Neuronal stem cell (in vitro differentiated cells): ENCODE measurements at regions not wholly inside any gene's neighbourhood (a gene's known extent, or its start where the extent isn't known, plus 50 kb on each side); places are given as distances from the start of the nearest gene placed in this dataset.

Experiments used
- DNase-seq: peaks from one replicate; pipeline ENCODE4 v3.0.0-alpha.2; 2013; ENCODE audit warnings: low spot score
- H2AFZ ChIP-seq: one replicate; pipeline ENCODE4 v1.6.1; 2013; ENCODE audit warnings: mild to moderate bottlenecking, low read length, inconsistent platforms
- H2AK5ac ChIP-seq: 2 replicates; pipeline ENCODE4 v1.6.1; 2013; ENCODE audit warnings: low read depth, mild to moderate bottlenecking, inconsistent platforms, low read length, moderate library complexity, mixed read lengths
- H2BK120ac ChIP-seq: 2 replicates; pipeline ENCODE4 v1.6.1; 2013; ENCODE audit warnings: low read depth, mild to moderate bottlenecking, inconsistent platforms, low read length, moderate library complexity, mixed read lengths
- H2BK12ac ChIP-seq: one replicate; pipeline ENCODE4 v1.6.1; 2013; ENCODE audit warnings: low read length, inconsistent platforms
- H2BK15ac ChIP-seq: 2 replicates; pipeline ENCODE4 v1.6.1; 2013; ENCODE audit warnings: mild to moderate bottlenecking, low read length, inconsistent platforms, mixed read lengths
- H2BK5ac ChIP-seq: one replicate; pipeline ENCODE4 v1.6.1; 2013; ENCODE audit warnings: inconsistent platforms, mild to moderate bottlenecking, low read length, moderate library complexity
- H3K14ac ChIP-seq: one replicate; pipeline ENCODE4 v1.6.1; 2013; ENCODE audit warnings: low read length, inconsistent platforms
- H3K18ac ChIP-seq: 2 replicates; pipeline ENCODE4 v1.6.1; 2013; ENCODE audit warnings: low read length, inconsistent platforms
- H3K23ac ChIP-seq: 2 replicates; pipeline ENCODE4 v1.6.1; 2013; ENCODE audit warnings: low read depth, mild to moderate bottlenecking, mixed read lengths, low read length, inconsistent platforms; ENCODE audit not compliant: poor library complexity
- H3K27ac ChIP-seq: replicated peaks from 3 replicates; pipeline ENCODE4 v1.5.1; 2013; ENCODE audit warnings: low read length, inconsistent platforms
- H3K27me3 ChIP-seq, 3 experiments: 2 replicates each; pipeline ENCODE4 v1.6.1; 2013; ENCODE audit warnings: low read length in 3 of 3, mild to moderate bottlenecking in 2 of 3, inconsistent platforms in 1 of 3, low read depth in 1 of 3, mixed read lengths in 1 of 3, moderate library complexity in 1 of 3; ENCODE audit not compliant: control insufficient read depth in 3 of 3, insufficient read depth in 3 of 3
- H3K36me3 ChIP-seq, 2 donors: replicated peaks in 1 of 2; 2 replicates each; pipeline ENCODE4 v1.6.1; 2013; ENCODE audit warnings: low read length in 2 of 2; ENCODE audit not compliant: control insufficient read depth in 2 of 2, insufficient read depth in 2 of 2
- H3K4ac ChIP-seq: 2 replicates; pipeline ENCODE4 v1.6.1; 2013; ENCODE audit warnings: inconsistent platforms, mild to moderate bottlenecking, low read length, moderate library complexity
- H3K4me1 ChIP-seq, 2 donors: 1 replicate in 1 of 2; 2 replicates in 1 of 2; pipeline ENCODE4 v1.6.1; 2013; ENCODE audit warnings: low read length in 2 of 2, low read depth in 1 of 2; ENCODE audit not compliant: control insufficient read depth in 2 of 2, insufficient read depth in 1 of 2
- H3K4me2 ChIP-seq: one replicate; pipeline ENCODE4 v1.6.1; 2013; ENCODE audit warnings: mild to moderate bottlenecking, low read length, inconsistent platforms; ENCODE audit not compliant: insufficient read depth, poor library complexity, severe bottlenecking
- H3K4me3 ChIP-seq, 2 donors: 2 replicates each; pipeline ENCODE4 v1.5.1; 2013; ENCODE audit warnings: low read length in 2 of 2, mild to moderate bottlenecking in 2 of 2, inconsistent platforms in 1 of 2, moderate library complexity in 1 of 2
- H3K79me1 ChIP-seq: one replicate; pipeline ENCODE4 v1.6.1; 2013; ENCODE audit warnings: low read depth, mild to moderate bottlenecking, inconsistent platforms, low read length, moderate library complexity
- H3K9ac ChIP-seq: one replicate; pipeline ENCODE4 v1.6.1; 2013; ENCODE audit warnings: mild to moderate bottlenecking, low read depth, low read length, inconsistent platforms; ENCODE audit not compliant: poor library complexity
- H3K9me3 ChIP-seq, 2 donors: replicated peaks in 1 of 2; 2 replicates each; pipeline versions ENCODE3 to v1.6.1; 2013; ENCODE audit warnings: low read length in 2 of 2, mild to moderate bottlenecking in 2 of 2, inconsistent platforms in 1 of 2, low read depth in 1 of 2, mixed read lengths in 1 of 2, moderate library complexity in 1 of 2; ENCODE audit not compliant: control insufficient read depth in 2 of 2, insufficient read depth in 1 of 2
- H4K8ac ChIP-seq: one replicate; pipeline ENCODE4 v1.6.1; 2013; ENCODE audit warnings: low read depth, mild to moderate bottlenecking, inconsistent platforms, low read length, moderate library complexity
- H4K91ac ChIP-seq: one replicate; pipeline ENCODE4 v1.6.1; 2013; ENCODE audit warnings: low read length, low read depth, mild to moderate bottlenecking, inconsistent platforms; ENCODE audit not compliant: poor library complexity
- WGBS, 2 donors: extraction: QIAGEN DNeasy Blood & Tissue Kit; methylation state at CpG; one replicate each; pipeline ENCODE4 v1.1.7; 2013; ENCODE audit warnings: missing lambda C conversion rate in 2 of 2, mixed read lengths in 1 of 2; ENCODE audit not compliant: insufficient read length in 2 of 2, insufficient replicate concordance in 1 of 2; ENCODE audit errors: extremely low coverage in 2 of 2; 5-methylcytosine and 5-hydroxymethylcytosine counted together

DNA sequence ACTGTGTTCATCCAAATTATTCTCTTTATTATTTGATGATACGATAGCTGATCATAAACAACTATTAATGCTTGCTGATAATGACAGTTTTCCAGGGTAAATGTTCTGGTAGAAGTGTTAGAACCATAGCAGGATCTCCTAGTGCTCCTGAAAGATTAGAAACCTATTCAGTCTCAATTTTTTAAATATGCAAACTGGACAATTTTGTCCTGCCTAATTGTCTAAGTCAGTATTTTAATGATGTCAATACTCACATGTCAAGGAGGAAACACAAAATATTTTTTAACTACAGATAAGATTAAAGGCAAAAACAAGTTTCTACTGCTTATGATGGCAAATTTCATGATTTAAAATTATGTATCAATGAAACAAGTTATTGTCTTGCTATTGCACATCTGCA is 233.9 kb downstream of the RFPL4B start:
- no peak overlapping the region for H2BK15ac ChIP-seq
- H3K9me3 ChIP-seq, result no peaks in the 10 kb centered on the region
- no peak overlapping the region for H3K14ac ChIP-seq
- no peak overlapping the region for H3K23ac ChIP-seq
- H3K18ac ChIP-seq, result no peak overlapping the region
- no peak overlapping the region for H3K4ac ChIP-seq
- no peaks in the 10 kb centered on the region for H3K4me1 ChIP-seq
- H2BK12ac ChIP-seq, result no peak overlapping the region
- H3K4me3 ChIP-seq, result no peak overlapping the region
- no peak overlapping the region for H2AK5ac ChIP-seq
- DNase-seq, result no peak
- H2BK120ac ChIP-seq, result no peak overlapping the region
- no peak overlapping the region for H2BK5ac ChIP-seq
- H4K8ac ChIP-seq, result no peak overlapping the region
- H3K27ac ChIP-seq, result no peak overlapping the region
- H2AFZ ChIP-seq, result no peak overlapping the region
- no CpG with 5 or more reads among the region's 1 CpG for WGBS, 2 donors
- no peaks in the 10 kb centered on the region for H3K27me3 ChIP-seq
- H4K91ac ChIP-seq, result no peak overlapping the region
- no peak overlapping the region for H3K4me2 ChIP-seq
- H3K36me3 ChIP-seq, result no peaks in the 10 kb centered on the region
- H3K79me1 ChIP-seq, result no peaks in the 10 kb centered on the region
- no peak overlapping the region for H3K9ac ChIP-seq

DNA sequence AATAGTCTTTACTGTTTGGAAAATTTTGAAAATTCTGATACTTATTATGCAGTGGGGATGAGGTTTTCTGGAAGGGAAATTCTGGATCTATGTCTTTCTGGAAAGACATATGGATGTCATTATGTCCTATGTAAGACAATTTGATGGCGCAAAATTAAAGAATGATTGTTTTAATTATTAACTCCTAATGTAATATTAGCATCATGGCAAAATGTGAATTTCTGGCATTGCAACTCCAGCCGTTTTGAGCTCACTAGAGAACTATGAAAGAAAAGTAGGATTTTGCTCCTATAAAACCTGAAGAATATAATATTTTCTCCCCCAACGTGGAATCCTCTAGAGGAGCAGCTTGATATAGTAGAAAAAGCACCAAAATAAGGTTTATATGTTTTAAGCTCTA is 243.2 kb downstream of the RFPL4B start:
- Histone ChIP-seq H3K18ac (no peak overlapping the region), H3K14ac (no peak overlapping the region), H4K8ac (no peak overlapping the region), H3K4ac (no peak overlapping the region), H3K79me1 (no peaks in the 10 kb centered on the region), H3K27me3 (no peaks in the 10 kb centered on the region), H3K23ac (no peak overlapping the region), H2BK120ac (no peak overlapping the region), H3K4me1 (no peaks in the 10 kb centered on the region), H3K27ac (no peak overlapping the region), H3K36me3 (no peaks in the 10 kb centered on the region), H2AK5ac (no peak overlapping the region), H3K9ac (no peak overlapping the region), H2AFZ (no peak overlapping the region), H4K91ac (no peak overlapping the region), H3K4me3 (no peak overlapping the region), H2BK5ac (no peak overlapping the region), H3K4me2 (no peak overlapping the region), H2BK15ac (no peak overlapping the region), H3K9me3 (peaks cover 5 to 13% of the 10 kb centered on the region in 2 donors), H2BK12ac (no peak overlapping the region)
- WGBS, 2 donors, result no CpG with 5 or more reads among the region's 3 CpGs
- DNase-seq, result no peak

DNA sequence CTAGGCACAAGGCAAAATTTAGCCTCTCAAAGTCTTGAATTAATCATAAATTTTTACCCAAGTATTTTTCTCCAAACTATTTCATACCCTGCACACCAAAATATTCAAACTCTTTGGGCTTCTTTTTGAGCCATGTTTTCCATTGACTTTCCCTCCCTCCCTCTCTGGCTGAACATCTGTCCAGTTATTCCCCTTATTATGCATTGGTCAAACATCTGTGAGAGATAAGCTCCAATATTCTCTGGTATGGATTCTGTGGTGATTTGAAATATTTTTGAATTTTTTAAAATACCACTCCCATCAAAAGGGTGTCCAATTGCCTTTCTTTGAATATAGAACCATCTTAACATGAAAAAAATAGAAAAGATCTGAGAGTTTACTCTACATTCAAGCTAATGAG is 244.2 kb downstream of the RFPL4B start:
- Histone ChIP-seq H3K4me1 (no peaks in the 10 kb centered on the region), H3K23ac (no peak overlapping the region), H2AFZ (no peak overlapping the region), H4K91ac (no peak overlapping the region), H3K4ac (no peak overlapping the region), H3K4me3 (no peak overlapping the region), H3K36me3 (no peaks in the 10 kb centered on the region), H2BK12ac (no peak overlapping the region), H3K4me2 (no peak overlapping the region), H3K9ac (no peak overlapping the region), H2BK15ac (no peak overlapping the region), H2AK5ac (no peak overlapping the region), H3K79me1 (no peaks in the 10 kb centered on the region), H4K8ac (no peak overlapping the region), H2BK5ac (no peak overlapping the region), H3K14ac (no peak overlapping the region), H3K9me3 (peaks cover 5 to 13% of the 10 kb centered on the region in 2 donors), H3K27ac (no peak overlapping the region), H2BK120ac (no peak overlapping the region), H3K18ac (no peak overlapping the region), H3K27me3 (no peaks in the 10 kb centered on the region)
- DNase-seq, result no peak

DNA sequence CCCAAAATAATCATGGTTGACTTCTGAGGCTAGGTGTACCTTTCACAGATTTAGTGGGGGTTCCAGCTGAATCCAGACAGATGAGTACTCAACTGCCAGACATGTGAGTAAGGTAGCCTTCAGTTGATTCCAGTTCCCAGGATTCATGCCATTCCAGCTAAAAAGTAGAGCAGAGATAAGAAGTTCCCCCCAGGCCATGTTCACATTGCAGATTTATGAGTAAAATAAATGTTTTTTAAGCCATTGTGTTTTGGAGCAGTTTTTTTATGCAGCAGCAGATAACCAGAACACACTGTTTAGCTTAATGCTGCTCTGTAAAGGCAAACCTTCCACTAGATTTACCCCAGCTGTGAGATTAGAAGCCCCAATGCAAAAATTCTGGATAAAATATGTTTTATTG is 245.0 kb downstream of the RFPL4B start:
- Histone ChIP-seq H3K4ac (no peak overlapping the region), H3K79me1 (no peaks in the 10 kb centered on the region), H3K27ac (no peak overlapping the region), H3K23ac (no peak overlapping the region), H2AK5ac (no peak overlapping the region), H4K8ac (no peak overlapping the region), H3K27me3 (no peaks in the 10 kb centered on the region), H3K9ac (no peak overlapping the region), H2AFZ (no peak overlapping the region), H3K4me3 (no peak overlapping the region), H3K4me2 (no peak overlapping the region), H4K91ac (no peak overlapping the region), H3K9me3 (peaks cover 5 to 13% of the 10 kb centered on the region in 2 donors), H3K14ac (no peak overlapping the region), H3K4me1 (no peaks in the 10 kb centered on the region), H2BK120ac (no peak overlapping the region), H2BK5ac (no peak overlapping the region), H2BK15ac (no peak overlapping the region), H2BK12ac (no peak overlapping the region), H3K36me3 (no peaks in the 10 kb centered on the region), H3K18ac (no peak overlapping the region)
- no peak for DNase-seq
